GM12865 (cell line): ENCODE measurements at regions not wholly inside any gene's neighbourhood (a gene's known extent, or its start where the extent isn't known, plus 50 kb on each side); places are given as distances from the start of the nearest gene placed in this dataset.

Source experiments
- DNase-seq: peaks from one replicate; pipeline ENCODE4 v3.0.0; 2010; ENCODE audit warnings: low read depth
- H3K4me3 ChIP-seq: 2 replicates; pipeline ENCODE4 v1.5.1; 2011; ENCODE audit warnings: mild to moderate bottlenecking, low read depth, low read length, control low read depth
- CTCF ChIP-seq: IDR thresholded peaks from 2 replicates; pipeline ENCODE4 v1.5.1; 2011; ENCODE audit warnings: low read length, control low read depth, low read depth, inconsistent platforms; ENCODE audit not compliant: insufficient read depth; ENCODE audit errors: missing control alignments

- DNase-seq = no peak
- TF ChIP-seq CTCF = no peak
- H3K4me3 ChIP-seq = no peak overlapping the region
These were observed 150.2 kb upstream of the ARHGAP20 start for GRCh38 chr11:110862407-110862806.

GRCh38 chr11:110860461-110860860 is 148.2 kb upstream of the ARHGAP20 start:
- no peak for TF ChIP-seq CTCF
- DNase-seq = no peak
- H3K4me3 ChIP-seq = no peak overlapping the region

GRCh38 chr11:110859998-110860397 is 147.8 kb upstream of the ARHGAP20 start:
- TF ChIP-seq CTCF = no peak
- H3K4me3 ChIP-seq = no peak overlapping the region
- no peak for DNase-seq

- no peak for DNase-seq
- TF ChIP-seq CTCF = no peak
- no peak overlapping the region for H3K4me3 ChIP-seq
These were observed 147.1 kb upstream of the ARHGAP20 start for GRCh38 chr11:110859240-110859840.

- DNase-seq = peak; percentile 66
- TF ChIP-seq CTCF = no peak
- H3K4me3 ChIP-seq = no peak overlapping the region
These were observed 146.3 kb upstream of the ARHGAP20 start for GRCh38 chr11:110858547-110858921.

- DNase-seq = peak; percentile 25
- H3K4me3 ChIP-seq = no peak overlapping the region
- no peak for TF ChIP-seq CTCF
These were observed 145.8 kb upstream of the ARHGAP20 start for GRCh38 chr11:110857892-110858546.
